H1 (cell line): ENCODE measurements at regions not wholly inside any gene's neighbourhood (a gene's known extent, or its start where the extent isn't known, plus 50 kb on each side); places are given as distances from the start of the nearest gene placed in this dataset.

ENCODE experiments used
- CTCF ChIA-PET: fragments of 300-600 bp; sonication (Branson Sonifier 250); formaldehyde crosslinking; loops from one replicate; lab custom pipeline; 2021; ENCODE audit not compliant: partially characterized antibody; lab: Charles Lee
- POLR2A ChIA-PET: fragments of 300-600 bp; sonication (Branson Sonifier 250); formaldehyde crosslinking; loops from one replicate; lab custom pipeline; 2021; ENCODE audit warnings: inconsistent platforms; ENCODE audit not compliant: partially characterized antibody; lab: Charles Lee
- DNase-seq, 2 experiments: peaks; one replicate each; pipeline versions ENCODE4 v3.0.0 to v3.0.0-alpha.2; 2010 to 2022; ENCODE audit warnings: low spot score in 2 of 2, low read depth in 1 of 2, mixed read lengths in 1 of 2
- FAIRE-seq: peaks from 2 replicates; lab custom pipeline; 2011; peaks lifted over from hg19 to GRCh38; lab: Jason Lieb, UNC
- H2AFZ ChIP-seq: 2 replicates; pipeline ENCODE4 v1.8.1; 2012; ENCODE audit warnings: low read length, inconsistent platforms
- H2AK5ac ChIP-seq: 2 replicates; pipeline ENCODE4 v1.6.1; 2013; ENCODE audit warnings: low read depth, low read length
- H2BK120ac ChIP-seq: replicated peaks from 2 replicates; pipeline ENCODE3; 2013; ENCODE audit warnings: low read depth, low read length, inconsistent platforms
- H2BK12ac ChIP-seq: 2 replicates; pipeline ENCODE4 v1.6.1; 2013; ENCODE audit warnings: low read depth, low read length
- H2BK15ac ChIP-seq: 2 replicates; pipeline ENCODE4 v1.6.1; 2013; ENCODE audit warnings: low read length
- H2BK20ac ChIP-seq: 2 replicates; pipeline ENCODE4 v1.6.1; 2013; ENCODE audit warnings: low read length
- H2BK5ac ChIP-seq: 2 replicates; pipeline ENCODE4 v1.6.1; 2013; ENCODE audit warnings: low read depth, low read length
- H3K14ac ChIP-seq: 2 replicates; pipeline ENCODE4 v1.6.1; 2013; ENCODE audit warnings: inconsistent platforms; ENCODE audit not compliant: insufficient read length
- H3K18ac ChIP-seq: 2 replicates; pipeline ENCODE4 v1.6.1; 2013; ENCODE audit warnings: low read length; ENCODE audit errors: extremely low read depth
- H3K23ac ChIP-seq: 2 replicates; pipeline ENCODE4 v1.6.1; 2013; ENCODE audit warnings: inconsistent platforms; ENCODE audit not compliant: insufficient read length
- H3K23me2 ChIP-seq: 2 replicates; pipeline ENCODE4 v1.6.1; 2013; ENCODE audit warnings: low read depth, low read length
- H3K27ac ChIP-seq: 2 replicates; pipeline ENCODE4 v1.6.1; 2011; ENCODE audit warnings: low read depth, low read length, inconsistent platforms
- H3K27me3 ChIP-seq, 4 experiments: replicated peaks in 1 of 4; 1 replicate in 1 of 4; 2 replicates in 3 of 4; pipeline versions ENCODE4 v1.6.1 to v1.8.1; 2011 to 2013; ENCODE audit warnings: low read length in 3 of 4, mild to moderate bottlenecking in 3 of 4, inconsistent platforms in 2 of 4, mixed read lengths in 2 of 4, moderate library complexity in 1 of 4; ENCODE audit not compliant: control insufficient read depth in 3 of 4, insufficient read depth in 3 of 4; ENCODE audit errors: extremely low read depth in 1 of 4
- H3K36me3 ChIP-seq, 4 experiments: 2 replicates each; pipeline versions ENCODE4 v1.6.1 to v1.8.1; 2011 to 2013; ENCODE audit warnings: mild to moderate bottlenecking in 4 of 4, low read length in 3 of 4, moderate library complexity in 2 of 4, control low read depth in 1 of 4, inconsistent platforms in 1 of 4; ENCODE audit not compliant: insufficient read depth in 4 of 4, control insufficient read depth in 2 of 4
- H3K4ac ChIP-seq: replicated peaks from 2 replicates; pipeline ENCODE3; 2013; ENCODE audit warnings: low read length, low read depth, mixed read lengths, inconsistent platforms; ENCODE audit not compliant: insufficient read length
- H3K4me1 ChIP-seq, 4 experiments: replicated peaks in 1 of 4; 1 replicate in 1 of 4; 2 replicates in 3 of 4; pipeline versions ENCODE4 v1.6.1 to v1.8.1; 2011 to 2013; ENCODE audit warnings: low read length in 3 of 4, inconsistent platforms in 2 of 4, mixed read lengths in 1 of 4; ENCODE audit not compliant: insufficient read depth in 4 of 4, control insufficient read depth in 3 of 4
- H3K4me2 ChIP-seq, 2 experiments: 2 replicates each; pipeline versions ENCODE4 v1.6.1 to v1.8.1; 2011 to 2013; ENCODE audit warnings: low read depth in 2 of 2, low read length in 2 of 2, control low read depth in 1 of 2, inconsistent platforms in 1 of 2, mild to moderate bottlenecking in 1 of 2; ENCODE audit not compliant: insufficient read depth in 1 of 2
- H3K4me3 ChIP-seq, 4 experiments: fragments of 200-600, 300-600 bp in 1 of 4; sonication (generic), shearing (Covaris generic), sonication (Bioruptor Twin) in 1 of 4; 2 replicates each; pipeline versions ENCODE4 v1.5.1 to v1.8.1; 2011 to 2016; ENCODE audit warnings: low read length in 4 of 4, low read depth in 3 of 4, control low read depth in 2 of 4, inconsistent platforms in 2 of 4, mild to moderate bottlenecking in 2 of 4, mixed read lengths in 1 of 4, moderate library complexity in 1 of 4; ENCODE audit not compliant: insufficient read depth in 2 of 4; ENCODE audit errors: extremely low read depth in 1 of 4
- H3K56ac ChIP-seq: replicated peaks from 2 replicates; pipeline ENCODE3; 2013; ENCODE audit warnings: low read depth, mild to moderate bottlenecking, mixed read lengths, low read length, inconsistent platforms; ENCODE audit not compliant: insufficient read length
- H3K79me1 ChIP-seq: 2 replicates; pipeline ENCODE4 v1.6.1; 2013; ENCODE audit warnings: low read depth, low read length, control low read depth
- H3K79me2 ChIP-seq, 2 experiments: 2 replicates each; pipeline versions ENCODE4 v1.6.1 to v1.8.1; 2012 to 2013; ENCODE audit warnings: low read length in 2 of 2, mild to moderate bottlenecking in 2 of 2, inconsistent platforms in 1 of 2; ENCODE audit not compliant: insufficient read depth in 2 of 2, control insufficient read depth in 1 of 2
- H3K9ac ChIP-seq, 4 experiments: replicated peaks in 1 of 4; 1 replicate in 1 of 4; 2 replicates in 3 of 4; pipeline versions ENCODE4 v1.6.1 to v1.8.1; 2011 to 2013; ENCODE audit warnings: low read depth in 3 of 4, low read length in 3 of 4, control low read depth in 2 of 4, mild to moderate bottlenecking in 2 of 4, moderate library complexity in 2 of 4, inconsistent platforms in 1 of 4; ENCODE audit errors: extremely low read depth in 1 of 4
- H3K9me3 ChIP-seq, 2 experiments: 2 replicates each; pipeline versions ENCODE4 v1.6.1 to v1.8.1; 2012 to 2013; ENCODE audit warnings: mild to moderate bottlenecking in 2 of 2, moderate library complexity in 2 of 2, control low read depth in 1 of 2, inconsistent platforms in 1 of 2, low read depth in 1 of 2, low read length in 1 of 2, mixed read lengths in 1 of 2; ENCODE audit not compliant: insufficient read depth in 2 of 2
- H4K20me1 ChIP-seq, 2 experiments: replicated peaks in 1 of 2; 2 replicates each; pipeline versions ENCODE3 to v1.8.1; 2011 to 2013; ENCODE audit warnings: inconsistent platforms in 2 of 2, low read length in 2 of 2, mild to moderate bottlenecking in 1 of 2; ENCODE audit not compliant: insufficient read depth in 2 of 2, control insufficient read depth in 1 of 2
- H4K5ac ChIP-seq: 2 replicates; pipeline ENCODE4 v1.6.1; 2013; ENCODE audit warnings: low read length, low read depth, mixed read lengths, inconsistent platforms; ENCODE audit not compliant: insufficient read length
- H4K8ac ChIP-seq: 2 replicates; pipeline ENCODE4 v1.8.0; 2013; ENCODE audit warnings: mild to moderate bottlenecking, moderate library complexity, low read length, inconsistent platforms; ENCODE audit not compliant: insufficient read depth; ENCODE audit errors: extremely low read depth
- H4K91ac ChIP-seq: replicated peaks from 2 replicates; pipeline ENCODE3; 2013; ENCODE audit warnings: low read length, mixed read lengths, inconsistent platforms; ENCODE audit not compliant: insufficient read length
- RXRA ChIP-seq: IDR thresholded peaks from 2 replicates; pipeline ENCODE4 v1.6.1; 2011; ENCODE audit warnings: low read depth, mild to moderate bottlenecking, low read length, moderate library complexity; ENCODE audit not compliant: insufficient read depth
- TAF1 ChIP-seq: IDR thresholded peaks from 2 replicates; pipeline ENCODE4 v1.6.1; 2011; ENCODE audit warnings: mild to moderate bottlenecking, low read depth, low read length
- WGBS, 2 experiments: shearing (Covaris generic) in 1 of 2; methylation state at CpG; one replicate each; pipeline versions ENCODE4 v1.1.6 to v1.1.7; 2013 to 2015; ENCODE audit warnings: low lambda C conversion rate in 2 of 2, mixed read lengths in 2 of 2, inconsistent platforms in 1 of 2, low coverage in 1 of 2, missing lambda C conversion rate in 1 of 2; ENCODE audit not compliant: insufficient replicate concordance in 2 of 2, insufficient coverage in 1 of 2, insufficient read length in 1 of 2; ENCODE audit errors: extremely low coverage in 1 of 2, missing lambda C conversion rate in 1 of 2; 5-methylcytosine and 5-hydroxymethylcytosine counted together
- TF ChIP-seq, protein P1 (sequence below): IDR thresholded peaks from 2 replicates; pipeline ENCODE4 v1.6.1; 2011; ENCODE audit warnings: low read depth, mild to moderate bottlenecking, low read length; ENCODE audit not compliant: insufficient read depth
- TF ChIP-seq, protein P2 (sequence below): IDR thresholded peaks from 2 replicates; pipeline ENCODE4 v1.6.1; 2011; ENCODE audit warnings: low read length, improper control_type of control experiment

- TF ChIP-seq RXRA (no peak), TAF1 (no peak)
- TF ChIP-seq, protein P1, sequence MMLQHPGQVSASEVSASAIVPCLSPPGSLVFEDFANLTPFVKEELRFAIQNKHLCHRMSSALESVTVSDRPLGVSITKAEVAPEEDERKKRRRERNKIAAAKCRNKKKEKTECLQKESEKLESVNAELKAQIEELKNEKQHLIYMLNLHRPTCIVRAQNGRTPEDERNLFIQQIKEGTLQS = no peak
- TF ChIP-seq, protein P2, sequence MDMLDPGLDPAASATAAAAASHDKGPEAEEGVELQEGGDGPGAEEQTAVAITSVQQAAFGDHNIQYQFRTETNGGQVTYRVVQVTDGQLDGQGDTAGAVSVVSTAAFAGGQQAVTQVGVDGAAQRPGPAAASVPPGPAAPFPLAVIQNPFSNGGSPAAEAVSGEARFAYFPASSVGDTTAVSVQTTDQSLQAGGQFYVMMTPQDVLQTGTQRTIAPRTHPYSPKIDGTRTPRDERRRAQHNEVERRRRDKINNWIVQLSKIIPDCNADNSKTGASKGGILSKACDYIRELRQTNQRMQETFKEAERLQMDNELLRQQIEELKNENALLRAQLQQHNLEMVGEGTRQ = no peak
- Histone ChIP-seq H2BK12ac (no peak overlapping the region), H3K4me3 (no peak overlapping the region), H3K79me1 (no peaks in the 10 kb centered on the region), H3K23ac (no peak overlapping the region), H3K56ac (no peak overlapping the region), H4K91ac (no peak overlapping the region), H3K4me2 (no peak overlapping the region), H2AK5ac (no peak overlapping the region), H4K20me1 (peaks cover 0 to 1% of the 10 kb centered on the region in 2 experiments), H2BK5ac (no peak overlapping the region), H3K9ac (no peak overlapping the region), H3K4me1 (no peaks in the 10 kb centered on the region), H3K23me2 (no peaks in the 10 kb centered on the region), H3K27me3 (peaks cover 0 to 1% (median 0%) of the 10 kb centered on the region in 4 experiments; a peak in 1 of 7 replicates), H3K4ac (no peak overlapping the region), H3K9me3 (no peaks in the 10 kb centered on the region), H2BK15ac (no peak overlapping the region), H2AFZ (no peak overlapping the region), H3K14ac (no peak overlapping the region), H4K5ac (no peak overlapping the region), H2BK120ac (no peak overlapping the region), H3K18ac (no peak overlapping the region), H2BK20ac (no peak overlapping the region), H3K27ac (no peak overlapping the region), H3K36me3 (no peaks in the 10 kb centered on the region), H4K8ac (no peak overlapping the region), H3K79me2 (no peaks in the 10 kb centered on the region)
- CTCF ChIA-PET = interaction anchor here (0.6 to 2.7 kb wide), 7 partner anchors 10 to 271 kb away, joined by 3 to 20 read pairs (median 4); no protein-coding TSS in a partner anchor
- FAIRE-seq = no peak
- no peak for DNase-seq
- POLR2A ChIA-PET = no interaction called here
- 90% methylated on average over 5 of the region's 5 CpGs; no CpG with 5 or more reads in 1 of the 2 experiments for WGBS, 2 experiments
These were observed 109.0 kb upstream of the PRKCQ start for GRCh38 chr10:6689036-6689435.
